DMS 273 (cell line): ENCODE measurements at regions not wholly inside any gene's neighbourhood (a gene's known extent, or its start where the extent isn't known, plus 50 kb on each side); places are given as distances from the start of the nearest gene placed in this dataset.
"Not testable (repeated sequence)": the region's sequence is repeated elsewhere in the genome, so short reads cannot be mapped to it uniquely, and the experiment has no call there.

Source experiments
- DNase-seq: peaks from one replicate; lab custom pipeline; 2025; ENCODE audit not compliant: unreplicated experiment; lab: John Stamatoyannopoulos, UW

- no peak for DNase-seq
Measured at GRCh38 chr18:65671621-65672415, 79.0 kb upstream of the CDH7 start.

GRCh38 chr18:65670145-65670544 is 80.7 kb upstream of the CDH7 start:
- not testable (repeated sequence) for DNase-seq

- peak; percentile 40 for DNase-seq
Measured at GRCh38 chr18:65661391-65661790, 89.4 kb upstream of the CDH7 start.

GRCh38 chr18:65659912-65660311 is 90.9 kb upstream of the CDH7 start:
- DNase-seq = no peak

- DNase-seq = no peak
Measured at GRCh38 chr18:65659312-65659711, 91.5 kb upstream of the CDH7 start.

- DNase-seq = peak; percentile 39
Measured at GRCh38 chr18:65651192-65651591, 99.6 kb upstream of the CDH7 start.

GRCh38 chr18:65632236-65632635 is 118.6 kb upstream of the CDH7 start:
- DNase-seq = no peak

- no peak for DNase-seq
Measured at GRCh38 chr18:65631766-65632165, 119.0 kb upstream of the CDH7 start.

GRCh38 chr18:65628390-65628789 is 122.4 kb upstream of the CDH7 start:
- DNase-seq = no peak

- DNase-seq = no peak
Measured at GRCh38 chr18:65623676-65624075, 127.1 kb upstream of the CDH7 start.

GRCh38 chr18:65622436-65622835 is 128.4 kb upstream of the CDH7 start:
- no peak for DNase-seq

GRCh38 chr18:65620076-65620696 is 130.6 kb upstream of the CDH7 start:
- no peak for DNase-seq

- no peak for DNase-seq
Measured at GRCh38 chr18:65610939-65611338, 139.9 kb upstream of the CDH7 start.

GRCh38 chr18:65608471-65608870 is 142.3 kb upstream of the CDH7 start:
- no peak for DNase-seq

- DNase-seq = no peak
Measured at GRCh38 chr18:65607161-65607560, 143.7 kb upstream of the CDH7 start.

- DNase-seq = no peak
Measured at GRCh38 chr18:65606551-65607130, 144.2 kb upstream of the CDH7 start.

- DNase-seq = not testable (repeated sequence)
Measured at GRCh38 chr18:65605352-65605751, 145.5 kb upstream of the CDH7 start.

GRCh38 chr18:65601775-65602174 is 149.0 kb upstream of the CDH7 start:
- DNase-seq = no peak

- no peak for DNase-seq
Measured at GRCh38 chr18:65592435-65592834, 158.4 kb upstream of the CDH7 start.

- no peak for DNase-seq
Measured at GRCh38 chr18:65587491-65587890, 163.3 kb upstream of the CDH7 start.

- not testable (repeated sequence) for DNase-seq
Measured at GRCh38 chr18:65582094-65582493, 168.7 kb upstream of the CDH7 start.

GRCh38 chr18:65568866-65569265 is 181.9 kb upstream of the CDH7 start:
- DNase-seq = peak; percentile 7
